K562 (cell line): ENCODE measurements at regions not wholly inside any gene's neighbourhood (a gene's known extent, or its start where the extent isn't known, plus 50 kb on each side); places are given as distances from the start of the nearest gene placed in this dataset.

ENCODE experiments used
- ATF2 ChIP-seq: sonication (generic); formaldehyde crosslinking; IDR thresholded peaks from 2 replicates; pipeline ENCODE4 v1.8.1; 2022; ENCODE audit warnings: missing genetic modification reagents
- E2F5 ChIP-seq: sonication (generic); formaldehyde crosslinking; IDR thresholded peaks from 2 replicates; pipeline ENCODE4 v1.8.0; 2022; ENCODE audit warnings: mild to moderate bottlenecking, missing genetic modification reagents
- KLF13 ChIP-seq: fragments of 450-650 bp; IDR thresholded peaks from 2 replicates; pipeline ENCODE4 v1.6.1; 2016; ENCODE audit warnings: missing genetic modification characterization, low read depth, mild to moderate bottlenecking, missing compliant biosample characterization, moderate library complexity, borderline replicate concordance
- MGA ChIP-seq: fragments of 450-650 bp; IDR thresholded peaks from 2 replicates; pipeline ENCODE4 v1.6.1; 2016; ENCODE audit warnings: mild to moderate bottlenecking, moderate library complexity
- MNT ChIP-seq, 2 experiments: fragments of 450-650 bp; conservative IDR thresholded peaks; 2 replicates each; pipeline ENCODE4 v1.6.1; 2017; ENCODE audit warnings: mild to moderate bottlenecking in 2 of 2, moderate library complexity in 2 of 2
- MYNN ChIP-seq, 2 experiments: sonication (generic); formaldehyde crosslinking in 1 of 2; IDR thresholded peaks; 2 replicates each; pipeline versions ENCODE4 v1.5.0 to v1.6.1; 2016 to 2020; ENCODE audit warnings: antibody characterized with exemption in 1 of 2, missing genetic modification reagents in 1 of 2
- SAFB2 ChIP-seq: fragments of 200-400 bp; formaldehyde crosslinking; IDR thresholded peaks from 2 replicates; pipeline ENCODE4 v1.6.1; 2018; ENCODE audit warnings: borderline replicate concordance, low read length, low read depth, moderate library complexity; ENCODE audit not compliant: severe bottlenecking
- ZNF584 ChIP-seq: fragments of 200-800 bp; sonication (Bioruptor generic); IDR thresholded peaks from 2 replicates; pipeline ENCODE4 v1.6.1; 2016; ENCODE audit warnings: low read depth, mild to moderate bottlenecking, missing genetic modification characterization, missing compliant biosample characterization

- TF ChIP-seq MNT (conservative IDR thresholded peaks at IDR 0.05) (0 out of 4 replicates have a peak, but pooled peaks of 1 of the 2 experiments have one; percentile 50), E2F5 (no peak), MGA (peak; percentile 83), SAFB2 (no peak), ZNF584 (CRISPR knock-in tag) (no peak), ATF2 (CRISPR knock-in tag) (no peak), KLF13 (no peak), MYNN (IDR thresholded peaks at IDR 0.05) (no peak), MYNN (CRISPR knock-in tag; IDR thresholded peaks at IDR 0.05) (no peak)
These were observed 2177.4 kb upstream of the DEFB115 start (continued) for GRCh38 chr20:29079769-29080690.
